OCI-LY1 (cell line): ENCODE measurements at regions not wholly inside any gene's neighbourhood (a gene's known extent, or its start where the extent isn't known, plus 50 kb on each side); places are given as distances from the start of the nearest gene placed in this dataset.

Experiments used
- H2AFZ ChIP-seq: fragments of 200-600 bp; sonication (generic), shearing (Covaris generic); 2 replicates; pipeline ENCODE4 v1.6.0; 2014; ENCODE audit warnings: antibody characterized with exemption, mild to moderate bottlenecking, low read length
- H3F3A ChIP-seq: fragments of 200-600 bp; sonication (generic), shearing (Covaris generic); 2 replicates; pipeline ENCODE4 v1.6.0; 2014; ENCODE audit warnings: mild to moderate bottlenecking, antibody characterized with exemption, low read length, moderate library complexity; ENCODE audit not compliant: insufficient read depth
- H3K27ac ChIP-seq: fragments of 200-600 bp; sonication (generic); 2 replicates; pipeline ENCODE4 v1.5.1; 2014; ENCODE audit warnings: low read length, mixed run types, mild to moderate bottlenecking, low read depth; ENCODE audit not compliant: poor library complexity, severe bottlenecking
- H3K27me3 ChIP-seq: fragments of 200-600 bp; sonication (generic); 2 replicates; pipeline ENCODE4 v1.6.0; 2014; ENCODE audit warnings: antibody characterized with exemption, mild to moderate bottlenecking, low read length, moderate library complexity; ENCODE audit not compliant: insufficient read depth
- H3K36me3 ChIP-seq: fragments of 200-600 bp; sonication (generic); 2 replicates; pipeline ENCODE4 v1.6.1; 2014; ENCODE audit warnings: mild to moderate bottlenecking, antibody characterized with exemption, low read length, moderate library complexity, mixed read lengths; ENCODE audit not compliant: insufficient read depth
- H3K4me1 ChIP-seq: fragments of 200-600 bp; sonication (generic); 2 replicates; pipeline ENCODE4 v1.5.1; 2014; ENCODE audit warnings: mild to moderate bottlenecking, low read length, moderate library complexity; ENCODE audit not compliant: insufficient read depth, severe bottlenecking
- H3K4me2 ChIP-seq: fragments of 200-600 bp; sonication (generic), shearing (Covaris generic); 2 replicates; pipeline ENCODE4 v1.6.1; 2014; ENCODE audit warnings: low read length
- H3K4me3 ChIP-seq: fragments of 200-600 bp; sonication (generic); 2 replicates; pipeline ENCODE4 v1.5.1; 2014; ENCODE audit warnings: low read length, low read depth, mild to moderate bottlenecking, mixed read lengths; ENCODE audit not compliant: poor library complexity, severe bottlenecking
- H3K79me2 ChIP-seq: fragments of 200-600 bp; shearing (Covaris generic); 2 replicates; pipeline ENCODE4 v1.6.1; 2016; ENCODE audit warnings: mixed run types, low read length, mixed read lengths; ENCODE audit not compliant: insufficient read depth
- H3K9ac ChIP-seq: fragments of 200-600 bp; sonication (generic), shearing (Covaris generic); 2 replicates; pipeline ENCODE4 v1.6.1; 2014; ENCODE audit warnings: mild to moderate bottlenecking, low read length, mixed read lengths
- H3K9me2 ChIP-seq: fragments of 200-600 bp; sonication (generic), shearing (Covaris generic); 2 replicates; pipeline ENCODE4 v1.6.1; 2014; ENCODE audit warnings: low read depth, mild to moderate bottlenecking, low read length, mixed read lengths
- H3K9me3 ChIP-seq: fragments of 200-600 bp; shearing (Covaris generic); 2 replicates; pipeline ENCODE4 v1.6.1; 2014; ENCODE audit warnings: low read length, mixed read lengths
- H4K20me1 ChIP-seq: fragments of 200-600 bp; sonication (generic), shearing (Covaris generic); 2 replicates; pipeline ENCODE4 v1.6.0; 2016; ENCODE audit warnings: mild to moderate bottlenecking, low read length; ENCODE audit not compliant: insufficient read depth
- CTCF ChIP-seq: fragments of 200-600 bp; sonication (generic), shearing (Covaris generic); IDR thresholded peaks from 2 replicates; pipeline ENCODE4 v1.5.1; 2017; ENCODE audit warnings: mild to moderate bottlenecking, antibody characterized with exemption, low read length, moderate library complexity, mixed read lengths
- EZH2 ChIP-seq: fragments of 200-600 bp; sonication (generic), shearing (Covaris generic); IDR thresholded peaks from 2 replicates; pipeline ENCODE4 v1.8.0; 2017; ENCODE audit warnings: borderline replicate concordance, mixed run types, mild to moderate bottlenecking, antibody characterized with exemption, low read length, moderate library complexity, mixed read lengths

- Histone ChIP-seq H3K4me3 (no peak overlapping the region), H3K36me3 (no peaks in the 10 kb centered on the region), H3K27me3 (peaks cover 6% of the 10 kb centered on the region; the same call in 1 of the 2 replicates), H3K4me2 (no peak overlapping the region), H3K9me2 (no peaks in the 10 kb centered on the region), H2AFZ (no peak overlapping the region), H3F3A (no peaks in the 10 kb centered on the region), H3K4me1 (no peaks in the 10 kb centered on the region), H4K20me1 (no peaks in the 10 kb centered on the region), H3K9me3 (no peaks in the 10 kb centered on the region), H3K27ac (no peak overlapping the region), H3K9ac (no peak overlapping the region), H3K79me2 (no peaks in the 10 kb centered on the region)
- TF ChIP-seq EZH2 = no peak
- TF ChIP-seq CTCF = no peak
Measured at GRCh38 chr2:122481244-122481622, 725.8 kb downstream of the TSN start.

GRCh38 chr2:122481717-122482116 lies 726.3 kb downstream of the TSN start:
- Histone ChIP-seq H4K20me1 (no peaks in the 10 kb centered on the region), H3K9me2 (no peaks in the 10 kb centered on the region), H3K36me3 (no peaks in the 10 kb centered on the region), H2AFZ (no peak overlapping the region), H3K4me3 (no peak overlapping the region), H3K79me2 (no peaks in the 10 kb centered on the region), H3K4me1 (no peaks in the 10 kb centered on the region), H3K4me2 (no peak overlapping the region), H3K9ac (no peak overlapping the region), H3K27me3 (peaks cover 4% of the 10 kb centered on the region; the same call in 1 of the 2 replicates), H3F3A (no peaks in the 10 kb centered on the region), H3K9me3 (no peaks in the 10 kb centered on the region), H3K27ac (no peak overlapping the region)
- TF ChIP-seq EZH2 (no peak), CTCF (no peak)

DNA sequence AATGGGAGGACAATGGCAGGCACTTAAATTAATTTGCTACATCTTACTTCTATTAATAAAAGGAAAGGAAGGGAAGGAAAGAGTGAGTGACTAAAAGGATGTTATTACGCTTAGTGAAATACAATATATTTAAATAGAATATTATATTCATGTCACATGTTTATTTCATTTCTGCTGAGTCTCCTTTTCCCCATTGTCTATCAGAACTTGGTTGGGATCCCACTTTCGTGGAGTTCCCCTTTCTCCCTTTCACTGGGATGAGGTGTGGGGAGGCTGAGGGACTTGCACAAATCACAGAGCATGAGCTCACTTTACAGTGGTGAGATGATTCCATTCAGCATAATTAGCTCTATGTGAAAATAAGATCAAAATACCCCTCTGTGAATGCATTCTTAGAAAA lies 730.6 kb downstream of the TSN start:
- H3K4me2 ChIP-seq = no peak overlapping the region
- TF ChIP-seq EZH2 = no peak
- TF ChIP-seq CTCF = no peak
- no peak overlapping the region for H2AFZ ChIP-seq
- no peaks in the 10 kb centered on the region for H3K79me2 ChIP-seq
- no peaks in the 10 kb centered on the region for H3F3A ChIP-seq
- no peaks in the 10 kb centered on the region for H3K9me2 ChIP-seq
- no peak overlapping the region for H3K9ac ChIP-seq
- no peaks in the 10 kb centered on the region for H3K4me1 ChIP-seq
- no peaks in the 10 kb centered on the region for H3K27me3 ChIP-seq
- H4K20me1 ChIP-seq = no peaks in the 10 kb centered on the region
- H3K27ac ChIP-seq = no peak overlapping the region
- H3K36me3 ChIP-seq = no peaks in the 10 kb centered on the region
- no peaks in the 10 kb centered on the region for H3K9me3 ChIP-seq
- no peak overlapping the region for H3K4me3 ChIP-seq
